ENCODE measurements at regions not wholly inside any gene's neighbourhood (a gene's known extent, or its start where the extent isn't known, plus 50 kb on each side); places are given as distances from the start of the nearest gene placed in this dataset.

GRCh38 chr2:137797641-137798040 is 166.6 kb upstream of the HNMT start:
- Histone ChIP-seq H3K9me2 (ENCODE audit: insufficient read depth, low read length) (no peaks in the 10 kb centered on the region), H3F3A (ENCODE audit: insufficient read depth, low read length, poor library complexity, severe bottlenecking) (no peaks in the 10 kb centered on the region), H3K4me3 (ENCODE audit: low read length) (no peak overlapping the region), H3K9ac (ENCODE audit: low read length) (no peak overlapping the region), H4K20me1 (ENCODE audit: insufficient read depth) (no peaks in the 10 kb centered on the region), H2AFZ (ENCODE audit: low read depth, low read length) (no peak overlapping the region), H3K79me2 (replicated peaks; ENCODE audit: insufficient read depth, low read length) (no peaks in the 10 kb centered on the region), H3K27ac (ENCODE audit: low read length) (no peak overlapping the region), H3K27me3 (ENCODE audit: insufficient read depth, low read depth, low read length) (no peaks in the 10 kb centered on the region), H3K9me3 (ENCODE audit: low read length) (no peaks in the 10 kb centered on the region), H3K4me2 (ENCODE audit: low read length) (no peak overlapping the region), H3K36me3 (ENCODE audit: insufficient read depth, low read length) (no peaks in the 10 kb centered on the region)
- no peak for TF ChIP-seq TAF1 (IDR thresholded peaks at IDR 0.05; ENCODE audit: low read depth)
- TF ChIP-seq RAD21 (conservative IDR thresholded peaks at IDR 0.05) = no peak
- TF ChIP-seq EP300 (conservative IDR thresholded peaks at IDR 0.05; ENCODE audit: poor library complexity, severe bottlenecking) = no peak
- TF ChIP-seq CTCF (IDR thresholded peaks at IDR 0.05; ENCODE audit: poor library complexity, severe bottlenecking) = no peak
- no peak for TF ChIP-seq SMC3 (conservative IDR thresholded peaks at IDR 0.05; ENCODE audit: poor library complexity)
- no peak for TF ChIP-seq EZH2 (IDR thresholded peaks at IDR 0.05; ENCODE audit: borderline replicate concordance, insufficient read depth, low read length, poor library complexity, severe bottlenecking)
- no peak for TF ChIP-seq POLR2AphosphoS5 (IDR thresholded peaks at IDR 0.05)
- no peak for TF ChIP-seq REST (IDR thresholded peaks at IDR 0.05; ENCODE audit: borderline replicate concordance)
- TF ChIP-seq MXI1 (conservative IDR thresholded peaks at IDR 0.05; ENCODE audit: poor library complexity, severe bottlenecking) = no peak

- H3K27me3 ChIP-seq (ENCODE audit: insufficient read depth, low read depth, low read length) = no peaks in the 10 kb centered on the region
- TF ChIP-seq TAF1 (IDR thresholded peaks at IDR 0.05; ENCODE audit: low read depth) (no peak), RAD21 (conservative IDR thresholded peaks at IDR 0.05) (no peak), CTCF (IDR thresholded peaks at IDR 0.05; ENCODE audit: poor library complexity, severe bottlenecking) (no peak), EZH2 (IDR thresholded peaks at IDR 0.05; ENCODE audit: borderline replicate concordance, insufficient read depth, low read length, poor library complexity, severe bottlenecking) (no peak), REST (IDR thresholded peaks at IDR 0.05; ENCODE audit: borderline replicate concordance) (no peak), EP300 (conservative IDR thresholded peaks at IDR 0.05; ENCODE audit: poor library complexity, severe bottlenecking) (no peak), POLR2AphosphoS5 (IDR thresholded peaks at IDR 0.05) (no peak), MXI1 (conservative IDR thresholded peaks at IDR 0.05; ENCODE audit: poor library complexity, severe bottlenecking) (no peak), SMC3 (conservative IDR thresholded peaks at IDR 0.05; ENCODE audit: poor library complexity) (no peak)
- no peaks in the 10 kb centered on the region for H4K20me1 ChIP-seq (ENCODE audit: insufficient read depth)
- no peaks in the 10 kb centered on the region for H3K9me2 ChIP-seq (ENCODE audit: insufficient read depth, low read length)
- H2AFZ ChIP-seq (ENCODE audit: low read depth, low read length) = no peak overlapping the region
- no peak overlapping the region for H3K4me2 ChIP-seq (ENCODE audit: low read length)
- H3K79me2 ChIP-seq (replicated peaks; ENCODE audit: insufficient read depth, low read length) = no peaks in the 10 kb centered on the region
- no peak overlapping the region for H3K27ac ChIP-seq (ENCODE audit: low read length)
- no peak overlapping the region for H3K4me3 ChIP-seq (ENCODE audit: low read length)
- no peaks in the 10 kb centered on the region for H3K36me3 ChIP-seq (ENCODE audit: insufficient read depth, low read length)
- no peaks in the 10 kb centered on the region for H3F3A ChIP-seq (ENCODE audit: insufficient read depth, low read length, poor library complexity, severe bottlenecking)
- H3K9ac ChIP-seq (ENCODE audit: low read length) = no peak overlapping the region
- H3K9me3 ChIP-seq (ENCODE audit: low read length) = no peaks in the 10 kb centered on the region
Observed at GRCh38 chr2:137799600-137799999, 164.7 kb upstream of the HNMT start.
